ENCODE measurements at regions not wholly inside any gene's neighbourhood (a gene's known extent, or its start where the extent isn't known, plus 50 kb on each side); places are given as distances from the start of the nearest gene placed in this dataset.

GRCh38 chr10:2942938-2943337, 124.4 kb upstream of the PFKP start:
- TF ChIP-seq CTCF (IDR thresholded peaks at IDR 0.05; ENCODE audit: low read depth, low read length, missing input control) (no peak), MAX (IDR thresholded peaks at IDR 0.05) (no peak), ATF3 (IDR thresholded peaks at IDR 0.05) (no peak), REST (IDR thresholded peaks at IDR 0.05) (no peak), GABPA (IDR thresholded peaks at IDR 0.05 in 1 of 2, conservative IDR thresholded peaks at IDR 0.05 in 1 of 2) (no peak)
